ENCODE measurements at regions not wholly inside any gene's neighbourhood (a gene's known extent, or its start where the extent isn't known, plus 50 kb on each side); places are given as distances from the start of the nearest gene placed in this dataset.
A peak's percentile ranks its signal among the peaks of the same experiment; 100 is the strongest.
"Not testable (repeated sequence)": the region's sequence is repeated elsewhere in the genome, so short reads cannot be mapped to it uniquely, and the experiment has no call there.

DNA sequence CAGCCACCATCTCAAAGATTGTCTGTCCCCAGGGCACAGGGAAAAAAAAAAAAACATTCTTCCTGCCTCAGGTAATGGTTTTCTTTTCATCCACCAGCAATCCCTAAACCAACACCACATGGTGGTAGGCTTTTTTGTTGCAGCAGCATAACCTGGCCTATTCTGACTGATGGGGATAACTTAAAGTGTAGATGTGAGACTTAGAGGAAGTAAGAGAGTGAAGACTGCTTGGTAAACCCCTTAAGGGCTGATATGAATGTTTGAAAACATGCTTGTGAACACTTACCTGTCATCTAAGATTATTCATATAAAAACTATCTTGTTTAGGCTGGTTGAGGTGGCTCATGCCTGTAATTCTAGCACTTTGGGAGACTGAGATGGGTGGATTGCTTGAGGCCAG is 130.2 kb upstream of the RAP1B start:
- no peak for DNase-seq

DNA sequence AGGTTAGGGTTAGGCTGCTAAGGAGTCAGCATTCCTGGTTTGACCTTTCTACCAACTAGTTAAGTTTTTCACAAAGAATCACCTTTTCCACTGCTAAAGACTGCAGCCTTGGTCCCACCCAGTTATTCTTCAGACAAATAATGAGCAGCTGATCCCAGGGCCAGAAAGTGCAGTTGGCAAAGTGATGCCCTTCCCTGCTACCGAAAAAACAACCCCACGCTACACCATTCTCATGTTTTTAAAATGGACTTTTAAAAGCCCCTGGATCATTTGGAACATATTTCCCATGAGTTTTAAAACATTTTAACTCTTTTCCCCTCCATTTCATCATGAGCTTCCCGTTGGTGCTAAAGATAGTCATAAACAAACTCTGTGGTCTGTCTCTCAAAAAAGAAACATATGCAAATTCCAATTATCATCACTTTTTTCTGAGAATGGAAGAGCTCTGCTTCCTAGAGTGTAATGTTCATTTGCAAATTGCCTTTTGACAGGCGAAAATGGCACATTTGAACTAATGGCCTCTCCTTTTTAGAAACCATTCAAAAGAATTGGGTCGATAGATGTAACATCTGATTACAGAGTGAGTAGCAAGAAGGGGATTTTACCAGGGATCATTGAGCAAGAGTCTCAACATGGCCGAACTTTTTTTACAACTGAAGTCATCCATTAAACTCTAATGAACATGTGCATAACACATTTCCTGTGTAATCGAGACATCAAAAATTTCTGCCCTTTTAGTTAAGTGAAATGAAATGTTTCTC is 129.3 kb upstream of the RAP1B start:
- DNase-seq, result no peak

DNA sequence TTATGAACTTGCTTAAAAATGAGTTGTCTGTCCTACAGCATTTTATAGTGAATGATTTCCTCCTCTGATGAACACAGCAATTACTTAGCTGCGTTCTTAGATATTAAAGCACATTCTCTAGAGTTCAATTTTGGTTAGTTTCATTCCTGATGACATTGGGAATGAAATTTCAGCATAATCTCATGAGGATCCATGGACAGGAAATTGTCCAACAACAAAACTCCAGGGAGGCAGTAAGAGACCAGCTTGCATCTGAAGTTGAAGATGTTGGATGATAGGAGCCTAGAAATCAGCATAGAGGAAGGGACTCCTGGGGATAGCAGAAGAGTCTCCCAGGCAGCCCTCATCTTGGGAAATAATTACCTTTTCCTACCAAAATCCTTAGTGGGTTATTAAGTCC is 128.7 kb upstream of the RAP1B start:
- no peak for DNase-seq

DNA sequence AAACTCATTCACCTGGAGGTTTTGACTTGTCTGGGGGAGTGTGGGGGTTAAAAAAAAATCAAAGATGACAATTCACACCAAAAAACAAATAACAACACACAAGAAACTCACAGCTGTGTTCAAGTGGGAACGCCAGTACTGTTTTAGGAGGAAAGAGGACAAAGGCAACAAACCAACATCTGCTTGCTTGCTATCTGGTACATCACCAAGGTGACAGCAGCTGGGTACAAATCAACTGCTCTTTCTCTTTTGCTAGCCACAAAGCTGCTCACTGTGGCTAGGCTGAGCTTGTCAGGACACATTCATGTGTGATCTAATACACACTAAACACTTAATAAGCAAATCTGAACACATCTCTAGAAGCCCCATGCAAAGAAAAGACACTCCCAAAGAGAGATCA is 128.0 kb upstream of the RAP1B start:
- peak; percentile 11 for DNase-seq

DNA sequence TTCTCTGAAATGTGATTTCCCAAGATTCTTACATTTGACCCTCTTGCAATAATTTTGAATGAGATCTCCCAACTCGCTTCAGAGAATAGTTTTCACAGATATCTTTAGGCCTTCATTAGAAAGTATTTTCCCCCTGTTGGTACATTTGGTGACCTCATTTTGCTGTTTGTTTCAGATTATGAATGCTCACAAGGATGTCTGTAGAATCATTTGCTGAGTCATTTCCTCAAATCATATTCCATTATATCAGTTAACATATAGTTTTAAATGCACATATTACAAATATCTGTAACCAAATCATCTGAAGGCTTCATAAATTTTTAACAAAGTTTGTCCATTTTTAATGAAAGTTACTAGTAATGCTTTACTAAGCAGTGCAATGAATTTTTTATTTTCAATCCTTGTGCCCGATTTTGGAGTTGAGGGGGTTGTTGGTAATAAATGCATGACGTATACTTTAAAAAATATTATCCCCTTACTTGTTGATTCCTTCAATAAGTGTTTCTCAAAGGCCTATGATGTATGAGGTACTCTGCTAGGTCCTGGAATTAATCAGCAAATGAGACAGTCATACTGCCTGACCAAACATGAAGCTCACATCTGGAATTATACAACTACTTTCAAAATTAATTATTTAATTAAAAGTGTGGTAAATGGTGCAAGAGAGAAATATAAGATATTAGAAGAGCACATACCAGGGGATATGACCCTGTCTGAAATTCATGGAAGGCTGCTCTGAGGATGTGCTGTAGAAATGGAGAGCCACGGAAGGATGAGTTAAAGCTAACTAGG is 126.9 kb upstream of the RAP1B start:
- DNase-seq, result no peak

DNA sequence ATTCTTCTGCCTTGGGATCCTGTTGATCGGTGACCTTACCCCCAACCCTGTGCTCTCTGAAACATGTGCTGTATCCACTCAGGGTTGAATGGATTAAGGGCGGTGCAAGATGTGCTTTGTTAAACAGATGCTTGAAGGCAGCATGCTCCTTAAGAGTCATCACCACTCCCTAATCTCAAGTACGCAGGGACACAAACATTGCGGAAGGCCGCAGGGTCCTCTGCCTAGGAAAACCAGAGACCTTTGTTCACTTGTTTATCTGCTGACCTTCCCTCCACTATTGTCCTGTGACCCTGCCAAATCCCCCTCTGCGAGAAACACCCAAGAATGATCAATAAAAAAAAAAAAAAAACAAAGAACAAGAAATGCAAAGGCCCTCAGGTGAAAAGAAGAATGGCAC is 126.1 kb upstream of the RAP1B start:
- not testable (repeated sequence) for DNase-seq

DNA sequence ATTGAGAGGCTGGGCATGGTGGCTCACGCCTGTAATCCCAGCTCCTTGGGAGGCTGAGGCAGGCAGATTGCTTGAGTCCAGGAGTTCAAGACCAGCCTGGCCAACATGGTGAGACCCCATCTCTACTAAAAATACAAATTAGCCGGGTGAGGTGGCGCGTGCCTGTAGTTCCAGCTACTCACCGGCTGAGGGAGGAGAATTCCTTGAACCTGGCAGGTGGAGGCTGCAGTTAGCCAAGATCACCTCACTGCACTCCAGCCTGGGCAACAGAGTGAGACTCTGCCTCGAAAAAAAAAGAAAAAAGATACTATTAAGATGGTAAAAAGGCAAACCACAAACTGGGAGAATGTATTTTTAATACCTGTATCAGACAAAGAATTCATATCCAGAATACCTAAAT is 124.2 kb upstream of the RAP1B start:
- not testable (repeated sequence) for DNase-seq

DNA sequence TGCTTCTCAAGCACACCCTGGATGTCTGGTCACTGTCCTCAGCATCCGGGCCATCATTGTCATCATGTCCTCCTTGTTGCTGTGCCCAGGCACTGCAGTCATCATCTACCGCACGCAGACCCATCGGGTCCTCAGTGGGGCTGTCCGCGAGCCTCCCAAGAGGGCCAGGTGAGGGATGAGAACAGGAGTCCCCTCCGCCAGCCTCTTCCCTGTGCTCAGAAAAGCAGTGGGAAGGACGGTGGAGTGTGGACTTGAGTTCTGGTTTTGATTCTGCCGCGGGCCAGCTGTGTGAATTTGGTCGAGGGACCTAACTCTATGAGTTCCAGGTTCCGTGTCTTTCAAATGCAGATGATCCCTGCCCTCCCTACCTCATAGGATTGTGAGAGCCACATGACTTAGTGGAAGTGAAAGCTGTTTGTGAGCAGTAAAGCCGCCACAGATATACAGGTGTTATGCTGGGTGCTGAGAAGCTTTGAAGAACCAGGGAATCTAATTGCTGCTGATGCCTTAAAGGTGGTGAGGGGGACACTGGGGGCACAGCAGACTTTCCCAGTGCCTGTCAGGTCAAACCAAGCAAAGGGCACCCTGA is 122.9 kb upstream of the RAP1B start:
- DNase-seq, result no peak

DNA sequence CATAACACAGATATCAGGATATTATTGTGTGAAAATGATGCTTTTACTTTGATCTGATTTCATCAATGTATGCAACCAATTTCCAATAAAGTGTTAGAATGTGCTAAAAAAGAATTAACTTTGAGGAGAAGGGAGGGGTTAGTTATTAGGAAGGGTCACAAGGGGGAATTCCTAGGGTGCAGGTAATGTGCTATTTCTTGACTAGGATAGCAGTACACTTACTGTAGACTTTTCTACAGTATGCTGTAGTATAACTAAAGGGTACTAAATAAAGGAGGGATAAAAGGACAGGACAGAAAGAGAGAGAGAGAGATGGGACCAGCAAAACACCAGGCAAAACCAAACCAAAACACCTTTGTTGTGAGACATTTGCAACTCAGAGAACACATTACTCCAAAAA is 121.4 kb upstream of the RAP1B start:
- no peak for DNase-seq

DNA sequence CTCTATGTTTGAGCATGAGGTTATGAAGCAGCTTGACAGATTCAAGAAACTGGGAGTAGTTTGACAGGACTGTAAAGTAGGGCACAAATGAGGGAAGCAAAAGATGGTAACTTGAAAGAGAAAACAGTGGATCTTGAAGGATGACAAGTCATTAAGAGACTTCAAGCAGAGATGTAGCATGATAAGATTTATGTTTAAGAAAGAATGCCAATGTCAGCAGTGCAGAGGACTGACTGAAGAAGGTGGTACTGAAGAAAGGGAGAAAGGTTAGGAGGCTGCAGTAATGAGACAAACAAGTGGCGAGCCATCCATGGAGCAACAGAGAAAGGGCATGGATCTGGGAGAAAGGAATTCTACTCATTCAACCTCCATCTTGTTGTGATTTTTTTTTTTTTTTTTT is 120.2 kb upstream of the RAP1B start:
- no peak for DNase-seq

DNA sequence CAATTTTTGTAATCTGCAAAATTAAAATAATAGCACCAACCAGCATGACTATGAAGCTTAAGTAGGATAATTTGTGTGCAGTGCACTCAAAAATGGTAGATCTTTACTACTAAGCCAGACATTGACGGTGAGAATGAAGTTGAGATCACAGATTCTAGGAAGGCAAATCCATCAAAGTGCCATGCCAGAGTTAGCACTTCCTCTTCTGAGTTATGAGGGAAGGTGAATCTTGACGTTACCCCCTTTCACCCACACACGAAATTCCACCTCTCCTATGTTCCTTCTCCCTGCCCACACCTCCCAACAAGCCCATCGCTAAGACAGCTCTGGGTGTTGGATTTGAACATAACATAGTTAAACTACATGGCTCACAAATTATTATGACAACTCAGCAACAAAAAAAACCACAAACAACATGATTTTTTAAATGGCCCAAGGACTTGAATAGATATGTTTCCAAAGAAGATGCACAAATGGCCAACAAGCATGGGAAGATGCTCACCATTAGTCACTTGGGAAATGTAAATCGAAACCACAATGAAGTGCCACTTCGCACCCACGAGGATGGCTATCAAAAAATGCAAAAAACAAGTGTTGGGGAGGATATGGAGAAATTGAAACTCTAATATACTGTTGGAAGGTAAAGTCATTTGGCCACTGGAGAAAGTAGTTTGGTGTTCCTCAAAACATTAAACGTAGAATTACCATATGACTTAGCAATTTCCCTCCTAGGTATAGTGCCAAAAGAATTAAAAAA is 119.3 kb upstream of the RAP1B start:
- DNase-seq, result no peak

DNA sequence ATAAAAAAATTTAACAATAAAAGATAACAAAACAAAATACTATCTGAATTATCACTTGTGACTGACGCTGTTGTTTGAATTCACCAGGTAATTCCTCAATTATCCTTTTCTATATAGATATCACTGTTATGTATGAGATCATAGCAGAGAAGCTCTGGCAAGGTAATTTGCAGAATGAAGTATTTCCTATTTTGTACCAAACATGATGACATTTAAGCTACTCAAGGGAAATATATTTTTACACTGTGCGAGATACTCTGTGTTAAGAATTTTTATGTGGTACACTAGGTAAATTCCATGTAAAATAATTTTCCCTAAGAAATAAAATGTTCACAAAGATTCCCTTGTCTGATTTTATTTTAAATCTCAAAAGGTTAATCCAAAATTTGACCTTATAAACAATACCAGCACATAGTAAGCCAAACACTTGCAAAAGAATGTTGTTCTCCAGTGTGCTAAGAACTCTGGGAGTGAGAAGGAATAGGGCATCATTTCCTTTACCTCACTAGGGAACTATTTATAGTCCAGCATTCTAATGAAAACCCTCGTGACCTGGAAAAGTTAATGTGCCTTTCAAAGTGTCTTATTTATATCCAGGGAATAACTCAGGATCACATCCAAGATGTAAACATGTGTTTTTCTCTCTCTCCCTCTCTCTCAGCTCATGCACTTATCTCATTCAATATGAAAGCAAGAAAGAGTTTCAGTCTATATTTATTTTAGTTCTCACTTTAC is 115.2 kb upstream of the RAP1B start:
- DNase-seq, result no peak

DNA sequence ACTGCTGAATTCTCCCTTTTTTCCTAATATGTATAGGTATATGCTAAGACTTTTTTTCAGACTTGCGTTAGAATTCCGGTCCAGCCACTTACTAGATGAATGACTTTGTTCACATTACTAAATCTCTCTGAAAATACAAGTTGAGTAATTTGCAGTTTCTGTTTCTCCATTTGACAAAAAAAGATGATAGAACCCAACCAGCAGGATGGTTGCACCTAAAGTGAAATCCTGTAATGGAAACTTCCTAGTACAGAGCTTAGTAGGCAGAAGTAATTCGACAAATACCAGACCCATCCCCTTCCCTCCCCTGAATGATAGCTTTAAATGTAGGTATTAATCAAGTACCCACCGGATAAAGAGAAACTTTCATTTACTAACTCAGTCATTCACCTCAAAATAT is 113.6 kb upstream of the RAP1B start:
- no peak for DNase-seq

DNA sequence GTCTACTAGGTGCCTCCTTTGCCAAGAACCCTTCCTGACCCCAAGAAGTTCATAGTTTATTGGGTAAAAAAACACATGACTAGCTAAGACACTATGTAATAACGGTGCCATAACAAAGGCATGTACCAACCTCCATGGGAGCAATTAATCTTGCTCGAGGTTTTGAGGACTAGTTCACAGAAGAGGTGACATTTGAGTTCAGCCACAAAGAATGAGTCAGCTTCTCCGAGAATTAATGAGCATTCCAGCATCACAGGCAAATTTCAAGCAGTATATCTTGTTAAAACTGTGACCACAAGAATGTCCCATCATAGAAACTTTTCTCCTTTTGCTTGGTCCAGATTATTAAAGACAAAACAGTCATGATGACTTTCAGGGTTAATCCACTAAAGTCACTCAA is 113.0 kb upstream of the RAP1B start:
- DNase-seq, result no peak

DNA sequence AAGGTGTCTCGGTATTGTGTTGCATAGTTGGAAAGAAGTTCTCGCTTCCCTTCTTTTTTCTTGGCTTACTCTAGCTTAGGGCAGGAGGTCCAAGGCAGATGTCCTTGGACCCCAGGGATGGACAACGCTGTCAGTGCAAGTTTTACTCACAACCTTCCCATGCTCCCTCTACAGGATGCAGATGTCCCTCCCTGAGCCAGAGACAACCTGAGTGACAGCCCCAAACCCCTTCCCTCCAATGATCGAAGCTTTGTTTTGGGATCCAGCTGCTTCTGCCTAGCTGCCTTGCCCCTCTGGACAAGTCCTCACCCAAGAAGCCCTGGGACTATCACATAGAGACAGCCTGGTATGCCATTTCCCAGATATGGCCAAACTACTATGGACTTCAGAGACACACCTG is 112.0 kb upstream of the RAP1B start:
- DNase-seq, result no peak

DNA sequence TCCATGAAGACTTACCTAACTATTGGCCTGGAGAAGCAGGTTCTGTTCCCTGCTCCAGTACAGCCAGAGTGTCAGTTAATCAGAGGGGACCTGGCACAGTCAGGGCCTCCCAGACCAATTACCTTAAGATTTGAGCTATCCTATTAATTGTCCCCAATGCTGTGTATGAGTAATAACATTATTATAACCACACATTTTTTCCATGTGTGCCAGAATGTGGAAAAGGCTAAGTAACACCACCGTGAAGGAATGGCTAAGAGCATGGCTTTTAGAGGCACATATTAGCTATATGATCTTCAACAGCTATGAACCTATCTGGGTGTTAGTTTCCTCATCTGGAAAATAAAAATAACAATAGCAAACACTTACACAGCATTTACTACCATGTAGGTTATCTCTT is 111.1 kb upstream of the RAP1B start:
- no peak for DNase-seq

DNA sequence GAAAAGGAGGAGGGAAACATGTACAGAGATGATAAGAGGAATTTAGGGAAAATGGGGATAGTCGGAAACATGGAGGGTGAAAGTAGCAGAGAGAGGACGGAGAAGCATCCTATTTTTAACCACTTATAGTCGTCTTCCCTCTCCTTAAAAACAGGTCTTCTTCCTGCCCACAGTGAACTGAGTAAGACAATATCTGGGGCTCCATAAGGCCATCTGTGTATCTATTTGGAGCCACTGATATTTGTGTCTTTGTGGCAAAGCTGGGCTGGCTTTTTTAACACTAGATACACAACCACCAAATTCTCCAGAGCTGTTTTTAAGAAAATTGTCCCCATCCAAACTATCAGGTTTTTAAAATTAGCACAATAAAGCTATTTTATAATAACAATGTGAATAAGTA is 109.5 kb upstream of the RAP1B start:
- no peak for DNase-seq

DNA sequence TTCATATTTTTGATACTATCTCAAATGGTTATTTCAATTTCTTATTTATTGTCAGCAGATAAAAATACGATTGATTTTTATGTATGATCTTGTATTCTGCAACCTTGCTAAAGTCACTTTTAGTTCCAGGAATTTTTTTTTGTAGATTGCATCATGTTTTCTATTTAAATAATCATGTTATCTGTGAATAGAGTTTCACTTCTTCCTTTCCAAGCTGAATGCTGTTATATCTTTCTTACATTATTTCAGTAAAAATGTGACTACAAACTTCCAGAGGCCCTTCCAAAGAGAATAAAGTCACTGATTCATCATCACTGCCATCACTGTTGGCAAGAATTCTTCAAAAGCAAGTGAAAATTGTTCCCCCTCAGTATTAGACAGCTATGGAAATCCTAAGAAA is 104.7 kb upstream of the RAP1B start:
- DNase-seq, result no peak

DNA sequence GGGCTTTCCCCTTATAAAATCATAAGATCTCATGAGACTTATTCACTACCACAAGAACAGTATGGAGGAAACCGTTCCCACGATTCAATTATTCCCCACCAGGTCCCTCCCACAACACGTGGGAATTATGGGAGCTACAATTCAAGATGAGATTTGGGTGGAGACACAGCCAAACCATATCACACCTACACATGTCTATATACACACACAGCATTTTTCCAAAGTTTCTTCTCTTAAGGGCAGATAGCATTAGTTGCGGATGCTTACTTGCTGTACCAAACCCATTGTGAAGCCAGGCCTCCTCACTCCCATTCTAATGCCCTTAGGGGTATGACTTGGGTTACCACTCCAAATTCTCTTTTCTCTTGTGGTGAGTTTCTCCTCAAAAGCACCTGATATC is 104.1 kb upstream of the RAP1B start:
- DNase-seq, result no peak

DNA sequence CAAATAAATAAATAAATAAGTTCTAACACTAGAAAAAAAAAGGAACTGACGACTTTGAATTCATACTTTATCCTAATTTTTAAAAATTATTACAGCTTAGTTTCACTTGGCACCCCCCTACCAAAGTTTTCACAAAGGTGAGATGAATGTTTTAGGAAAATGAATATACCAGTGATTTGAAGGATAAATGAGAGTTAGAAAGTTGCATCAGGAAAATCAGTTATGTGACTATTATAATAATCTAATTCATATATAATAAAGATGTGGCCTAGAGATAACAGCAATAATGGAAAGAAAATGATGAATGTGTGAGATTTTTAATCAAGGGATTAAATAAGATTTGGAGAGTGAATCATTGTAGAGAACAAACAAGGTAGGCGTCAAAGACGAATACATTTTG is 103.0 kb upstream of the RAP1B start:
- no peak for DNase-seq

DNA sequence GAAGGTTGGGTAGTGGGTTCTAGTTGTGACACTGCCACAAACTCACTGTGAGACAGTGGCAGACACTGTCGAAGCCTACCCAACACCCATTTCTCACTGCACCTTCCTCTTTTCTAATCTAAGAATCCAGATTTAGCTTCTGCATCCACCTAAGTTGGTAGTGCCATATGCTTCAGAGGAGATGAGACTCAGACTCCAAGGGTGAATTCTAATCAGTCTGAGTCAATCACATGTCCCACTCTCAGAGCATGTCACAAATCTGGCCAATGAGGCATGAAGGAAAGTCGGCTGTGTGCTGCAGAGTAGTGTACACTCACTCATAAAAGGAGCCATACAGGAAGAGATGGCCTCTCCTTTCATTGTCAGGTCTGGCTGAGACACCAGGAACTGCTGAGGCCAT is 102.1 kb upstream of the RAP1B start:
- no peak for DNase-seq

DNA sequence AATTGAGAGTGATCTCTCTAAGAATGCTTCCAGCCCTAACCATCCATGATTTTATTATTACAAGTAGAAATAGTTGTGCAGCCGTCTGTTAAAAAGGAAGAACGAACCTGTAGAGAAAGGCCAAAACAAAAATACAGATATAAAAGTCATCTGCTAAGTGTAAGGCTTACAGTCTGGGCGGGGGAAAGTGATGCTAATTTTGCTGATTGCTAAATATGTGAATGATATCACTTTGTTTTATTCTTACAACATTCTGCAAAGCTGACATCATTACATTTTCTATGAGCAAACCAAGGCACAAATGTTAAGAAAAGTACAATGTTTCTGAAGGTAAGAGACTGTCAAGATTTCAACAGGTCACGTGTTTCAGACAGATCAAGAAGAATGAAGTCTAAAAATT is 101.5 kb upstream of the RAP1B start:
- no peak for DNase-seq

DNA sequence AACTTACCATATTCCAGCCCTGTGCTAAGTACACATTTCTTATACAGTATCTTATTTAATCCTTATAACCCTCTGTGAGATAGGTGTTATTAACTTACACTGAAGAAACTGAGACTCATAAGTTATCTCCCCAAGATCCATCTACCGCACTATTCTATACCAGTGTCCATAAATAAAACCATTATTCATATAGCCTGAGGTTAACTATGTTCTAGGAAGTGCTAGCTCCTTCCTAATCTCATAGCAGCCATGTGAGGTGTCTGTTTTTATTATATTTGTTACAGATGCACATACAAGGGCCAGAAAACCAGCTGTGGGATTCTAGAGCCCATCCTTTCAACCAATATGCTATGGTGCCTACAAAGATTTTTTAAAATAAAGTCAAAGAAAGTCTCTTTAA is 100.3 kb upstream of the RAP1B start:
- DNase-seq, result no peak
